ENCODE measurements at regions not wholly inside any gene's neighbourhood (a gene's known extent, or its start where the extent isn't known, plus 50 kb on each side); places are given as distances from the start of the nearest gene placed in this dataset.

DNA sequence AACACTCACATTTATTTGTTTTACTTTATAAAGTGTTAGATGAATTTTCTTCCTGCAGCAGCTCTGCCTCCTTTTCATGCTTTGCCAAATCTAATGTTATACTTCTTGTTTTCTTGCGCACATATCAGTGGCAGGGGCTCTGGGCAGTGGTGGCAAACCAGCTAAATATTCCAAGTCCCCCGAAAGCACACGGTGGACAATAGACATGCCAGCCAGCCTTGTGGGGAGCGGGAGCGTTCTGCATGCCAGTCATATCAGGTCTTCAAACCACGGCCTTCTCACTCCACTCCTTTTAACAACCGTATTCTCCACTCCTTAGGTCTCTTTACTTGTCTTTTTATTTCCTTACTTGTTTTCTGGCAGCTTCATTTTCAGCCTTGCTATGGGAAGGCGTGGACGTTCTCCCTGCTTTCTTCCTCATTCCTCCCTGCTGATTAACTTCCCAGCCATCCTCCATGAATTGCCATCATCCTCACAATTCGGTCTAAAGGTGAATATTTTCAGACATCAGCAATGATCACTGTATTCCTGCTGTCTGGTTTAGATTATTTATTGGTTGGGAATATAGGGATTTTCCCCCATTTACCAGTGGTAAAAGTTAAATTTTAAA is 77.1 kb upstream of the WASF3 start:
- Histone ChIP-seq H3K4me1 (no peaks in the 10 kb centered on the region), H3K27ac (no peak overlapping the region), H3K4me3 (no peak overlapping the region), H3K4me2 (no peak overlapping the region), H3K9me3 (no peaks in the 10 kb centered on the region)
- DNase-seq (ENCODE audit: low read depth in 1 of 2, low spot score in 1 of 2) = peak in 1 of 2 experiments; percentile 19
- POLR2A ChIA-PET = no interaction called here
- no peak for FAIRE-seq
- ATAC-seq = no peak
- CTCF ChIA-PET = interaction anchor here (0.7 to 0.9 kb wide), 2 partner anchors 9 to 16 kb away, joined by 4 read pairs; no protein-coding TSS in a partner anchor
- WGBS (ENCODE audit: missing lambda C conversion rate) = 66% methylated on average over 10 of the region's 10 CpGs
- TF ChIP-seq JUNB (IDR thresholded peaks at IDR 0.05) = no peak
- TF ChIP-seq, protein P1, sequence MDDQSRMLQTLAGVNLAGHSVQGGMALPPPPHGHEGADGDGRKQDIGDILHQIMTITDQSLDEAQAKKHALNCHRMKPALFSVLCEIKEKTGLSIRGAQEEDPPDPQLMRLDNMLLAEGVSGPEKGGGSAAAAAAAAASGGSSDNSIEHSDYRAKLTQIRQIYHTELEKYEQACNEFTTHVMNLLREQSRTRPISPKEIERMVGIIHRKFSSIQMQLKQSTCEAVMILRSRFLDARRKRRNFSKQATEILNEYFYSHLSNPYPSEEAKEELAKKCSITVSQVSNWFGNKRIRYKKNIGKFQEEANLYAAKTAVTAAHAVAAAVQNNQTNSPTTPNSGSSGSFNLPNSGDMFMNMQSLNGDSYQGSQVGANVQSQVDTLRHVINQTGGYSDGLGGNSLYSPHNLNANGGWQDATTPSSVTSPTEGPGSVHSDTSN (IDR thresholded peaks at IDR 0.05) = no peak
- TF ChIP-seq HOXB13 (CRISPR knock-in tag; IDR thresholded peaks at IDR 0.05; ENCODE audit: low read depth) = no peak
- TF ChIP-seq TFCP2L1 (CRISPR knock-in tag; IDR thresholded peaks at IDR 0.05) = no peak
- no peak for TF ChIP-seq SMC3 (IDR thresholded peaks at IDR 0.05)
- no peak for TF ChIP-seq POLR2AphosphoS2 (conservative IDR thresholded peaks at IDR 0.05; ENCODE audit: low read length)
- TF ChIP-seq EHMT2 (IDR thresholded peaks at IDR 0.05; ENCODE audit: low read depth) = no peak
- no peak for TF ChIP-seq CBX2 (IDR thresholded peaks at IDR 0.05; ENCODE audit: borderline replicate concordance, low read depth)
- no peak for TF ChIP-seq EHF (CRISPR knock-in tag; IDR thresholded peaks at IDR 0.05)
- no peak for TF ChIP-seq RFX5 (IDR thresholded peaks at IDR 0.05)
- TF ChIP-seq CHD2 (IDR thresholded peaks at IDR 0.05; ENCODE audit: low read length, partially characterized antibody) = no peak
- no peak for TF ChIP-seq ZFP36 (IDR thresholded peaks at IDR 0.05; ENCODE audit: borderline replicate concordance, partially characterized antibody)
- no peak for TF ChIP-seq NFE2L2 (conservative IDR thresholded peaks at IDR 0.05; ENCODE audit: low read length)
- TF ChIP-seq ZSCAN20 (CRISPR knock-in tag; IDR thresholded peaks at IDR 0.05) = no peak
- TF ChIP-seq HOXA7 (CRISPR knock-in tag; IDR thresholded peaks at IDR 0.05) = no peak
- TF ChIP-seq BHLHE40 (IDR thresholded peaks at IDR 0.05; ENCODE audit: low read depth, low read length) = no peak
- no peak for TF ChIP-seq FOXS1 (CRISPR knock-in tag; IDR thresholded peaks at IDR 0.05)
- no peak for TF ChIP-seq CHD4 (IDR thresholded peaks at IDR 0.05; ENCODE audit: borderline replicate concordance)

DNA sequence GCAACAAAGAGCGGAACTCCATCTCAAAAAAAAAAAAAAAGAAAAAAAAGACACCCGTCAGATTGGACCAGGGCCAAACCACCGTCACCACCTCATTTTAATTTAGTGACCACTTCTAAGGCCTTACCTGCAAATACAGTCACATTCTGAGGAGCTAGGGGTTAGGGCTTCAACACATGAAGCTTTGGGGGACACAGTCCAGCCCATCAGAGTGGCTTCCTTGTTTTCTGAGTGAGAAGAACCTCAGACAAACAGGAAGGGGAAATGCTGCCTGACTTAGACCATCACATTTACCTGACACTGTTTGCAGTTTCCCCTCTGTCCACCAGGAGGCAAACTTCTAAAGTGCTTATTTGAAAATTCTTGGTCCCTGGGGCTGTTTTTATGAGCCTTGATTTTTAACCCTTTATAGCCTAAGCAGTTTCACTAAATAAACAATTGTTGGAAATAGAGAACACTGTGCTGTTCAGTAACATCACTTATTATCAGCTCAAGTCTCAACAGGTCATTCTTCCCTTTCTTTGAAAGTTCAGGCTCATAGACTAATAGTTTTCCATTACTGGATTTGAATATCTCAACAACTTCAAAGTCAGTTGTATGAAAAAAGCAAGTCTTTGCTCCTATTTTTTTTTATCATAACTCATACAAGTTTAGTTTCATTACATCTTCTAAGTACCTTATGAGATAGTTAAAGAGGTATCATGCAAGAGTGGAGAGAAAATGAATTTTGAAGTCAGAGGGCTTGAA is 74.9 kb upstream of the WASF3 start:
- DNase-seq (ENCODE audit: low read depth in 1 of 2, low spot score in 1 of 2) (peak; percentile 66 to 71), ATAC-seq (peak in 1 of 2 experiments; percentile 66; a peak in 3 of 6 replicates), FAIRE-seq (no peak)
- Histone ChIP-seq H3K4me3 (no peak overlapping the region), H3K27ac (no peak overlapping the region), H3K4me2 (peak overlapping the region; percentile 31; the same call in 1 of the 3 replicates), H3K4me1 (no peaks in the 10 kb centered on the region), H3K9me3 (no peaks in the 10 kb centered on the region)
- POLR2A ChIA-PET = no interaction called here
- 36% methylated on average over 3 of the region's 3 CpGs for WGBS (ENCODE audit: missing lambda C conversion rate)
- CTCF ChIA-PET = interaction anchor here (0.6 to 2.6 kb wide), 20 partner anchors 9 to 1996 kb away, joined by 3 to 17 read pairs (median 4); no protein-coding TSS in a partner anchor
- TF ChIP-seq EP300 (IDR thresholded peaks at IDR 0.05) (no peak), RAD21 (conservative IDR thresholded peaks at IDR 0.05 in 1 of 2, IDR thresholded peaks at IDR 0.05 in 1 of 2) (peak; percentile 42; a peak in 4 of 5 replicates), SMC3 (IDR thresholded peaks at IDR 0.05) (peak; percentile 59; the same call in 2 of the 3 replicates)
- TF ChIP-seq, protein P2, sequence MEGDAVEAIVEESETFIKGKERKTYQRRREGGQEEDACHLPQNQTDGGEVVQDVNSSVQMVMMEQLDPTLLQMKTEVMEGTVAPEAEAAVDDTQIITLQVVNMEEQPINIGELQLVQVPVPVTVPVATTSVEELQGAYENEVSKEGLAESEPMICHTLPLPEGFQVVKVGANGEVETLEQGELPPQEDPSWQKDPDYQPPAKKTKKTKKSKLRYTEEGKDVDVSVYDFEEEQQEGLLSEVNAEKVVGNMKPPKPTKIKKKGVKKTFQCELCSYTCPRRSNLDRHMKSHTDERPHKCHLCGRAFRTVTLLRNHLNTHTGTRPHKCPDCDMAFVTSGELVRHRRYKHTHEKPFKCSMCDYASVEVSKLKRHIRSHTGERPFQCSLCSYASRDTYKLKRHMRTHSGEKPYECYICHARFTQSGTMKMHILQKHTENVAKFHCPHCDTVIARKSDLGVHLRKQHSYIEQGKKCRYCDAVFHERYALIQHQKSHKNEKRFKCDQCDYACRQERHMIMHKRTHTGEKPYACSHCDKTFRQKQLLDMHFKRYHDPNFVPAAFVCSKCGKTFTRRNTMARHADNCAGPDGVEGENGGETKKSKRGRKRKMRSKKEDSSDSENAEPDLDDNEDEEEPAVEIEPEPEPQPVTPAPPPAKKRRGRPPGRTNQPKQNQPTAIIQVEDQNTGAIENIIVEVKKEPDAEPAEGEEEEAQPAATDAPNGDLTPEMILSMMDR (IDR thresholded peaks at IDR 0.05) = peak; percentile 59
